ENCODE measurements at regions not wholly inside any gene's neighbourhood (a gene's known extent, or its start where the extent isn't known, plus 50 kb on each side); places are given as distances from the start of the nearest gene placed in this dataset.

- no peaks in the 10 kb centered on the region for H3K4me1 ChIP-seq (ENCODE audit: insufficient read depth, low read length)
- Mint-ChIP-seq H3K4me1 (no peaks in the 10 kb centered on the region), H3K27ac (no peak overlapping the region), H3K36me3 (no peaks in the 10 kb centered on the region), H3K9me3 (peaks cover 0 to 3% (median 2%) of the 10 kb centered on the region in 5 donors), H3K27me3 (no peaks in the 10 kb centered on the region), H3K4me3 (no peak overlapping the region)
- no peaks in the 10 kb centered on the region for H3K36me3 ChIP-seq (ENCODE audit: insufficient read depth, low read length)
- H3K27me3 ChIP-seq (ENCODE audit: insufficient read depth, low read length, poor library complexity, severe bottlenecking), result no peaks in the 10 kb centered on the region
- H3K27ac ChIP-seq (ENCODE audit: low read depth, low read length), result no peak overlapping the region
- DNase-seq, result no peak
- H3K4me3 ChIP-seq (ENCODE audit: low read length), result no peak overlapping the region
- ChIA-PET POLR2A (no interaction called here), CTCF (no interaction called here)
- H3K9me3 ChIP-seq (ENCODE audit: low read length), result no peaks in the 10 kb centered on the region
Observed at GRCh38 chr9:80378669-80379293, 807.0 kb downstream of the TLE4 start.

- Mint-ChIP-seq H3K27ac (no peak overlapping the region), H3K4me1 (no peaks in the 10 kb centered on the region), H3K36me3 (no peaks in the 10 kb centered on the region), H3K4me3 (no peak overlapping the region), H3K9me3 (peaks cover 0 to 9% (median 2%) of the 10 kb centered on the region in 5 donors), H3K27me3 (no peaks in the 10 kb centered on the region)
- no peaks in the 10 kb centered on the region for H3K27me3 ChIP-seq (ENCODE audit: insufficient read depth, low read length, poor library complexity, severe bottlenecking)
- no peak for DNase-seq
- no peaks in the 10 kb centered on the region for H3K36me3 ChIP-seq (ENCODE audit: insufficient read depth, low read length)
- no peak overlapping the region for H3K4me3 ChIP-seq (ENCODE audit: low read length)
- ChIA-PET POLR2A (no interaction called here), CTCF (no interaction called here)
- H3K4me1 ChIP-seq (ENCODE audit: insufficient read depth, low read length), result no peaks in the 10 kb centered on the region
- H3K9me3 ChIP-seq (ENCODE audit: low read length), result no peaks in the 10 kb centered on the region
- H3K27ac ChIP-seq (ENCODE audit: low read depth, low read length), result no peak overlapping the region
Observed at GRCh38 chr9:80376180-80376579, 804.4 kb downstream of the TLE4 start.

DNA sequence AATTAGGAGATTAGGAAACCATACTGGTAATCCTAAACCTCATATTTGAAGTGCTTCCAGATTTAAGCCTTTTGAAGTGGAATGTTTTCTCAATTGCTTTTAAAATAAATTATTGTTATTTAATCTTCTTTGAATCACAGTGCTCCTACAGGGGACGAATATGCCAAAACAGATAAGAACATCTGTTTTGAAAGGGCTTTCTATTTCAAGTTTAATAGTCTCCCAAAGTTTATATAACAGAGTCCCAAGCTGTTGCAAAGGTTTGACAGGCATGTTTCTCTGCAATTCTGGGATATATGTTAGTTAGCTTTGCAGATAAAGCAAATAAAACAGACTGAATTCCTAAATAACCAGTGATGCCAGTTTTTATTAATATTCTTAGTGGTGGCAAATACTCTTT is 803.7 kb downstream of the TLE4 start:
- no peaks in the 10 kb centered on the region for H3K4me1 Mint-ChIP-seq

DNA sequence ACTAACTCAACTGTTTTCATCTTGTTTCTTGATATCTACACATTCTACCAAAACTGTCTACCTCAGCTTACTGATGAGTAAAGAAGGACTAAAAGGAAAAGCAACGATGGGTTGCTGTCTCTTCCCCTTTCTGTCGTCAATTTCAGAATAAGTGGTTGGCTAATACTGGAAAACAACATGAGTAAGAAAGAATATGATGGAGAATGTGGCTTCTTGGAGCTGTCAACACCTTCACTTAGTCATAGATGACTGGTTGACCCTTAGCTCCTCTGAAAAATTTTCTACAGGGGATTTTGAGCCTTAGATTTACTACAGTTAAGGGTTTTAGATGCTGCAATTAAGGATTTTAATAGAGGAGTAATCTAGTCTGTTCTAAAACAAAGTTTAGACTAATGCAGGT is 797.9 kb downstream of the TLE4 start:
- H3K9me3 Mint-ChIP-seq, result peaks cover 0 to 9% (median 3%) of the 10 kb centered on the region in 5 donors
- CTCF ChIA-PET, result no interaction called here
- H3K4me1 Mint-ChIP-seq, result no peaks in the 10 kb centered on the region
- no peak overlapping the region for H3K27ac ChIP-seq (ENCODE audit: low read depth, low read length)
- no peaks in the 10 kb centered on the region for H3K36me3 Mint-ChIP-seq
- H3K36me3 ChIP-seq (ENCODE audit: insufficient read depth, low read length), result no peaks in the 10 kb centered on the region
- H3K9me3 ChIP-seq (ENCODE audit: low read length), result no peaks in the 10 kb centered on the region
- no peaks in the 10 kb centered on the region for H3K27me3 Mint-ChIP-seq
- no peaks in the 10 kb centered on the region for H3K27me3 ChIP-seq (ENCODE audit: insufficient read depth, low read length, poor library complexity, severe bottlenecking)
- H3K4me3 ChIP-seq (ENCODE audit: low read length), result no peak overlapping the region
- H3K27ac Mint-ChIP-seq, result no peak overlapping the region
- DNase-seq, result no peak
- POLR2A ChIA-PET, result no interaction called here
- no peak overlapping the region for H3K4me3 Mint-ChIP-seq
- H3K4me1 ChIP-seq (ENCODE audit: insufficient read depth, low read length), result no peaks in the 10 kb centered on the region

More for the DNA sequence above, 803.7 kb downstream of the TLE4 start:
- ChIA-PET CTCF (no interaction called here), POLR2A (no interaction called here)
- Mint-ChIP-seq H3K9me3 (peaks cover 0 to 9% (median 2%) of the 10 kb centered on the region in 5 donors), H3K27ac (no peak overlapping the region), H3K27me3 (no peaks in the 10 kb centered on the region), H3K36me3 (no peaks in the 10 kb centered on the region), H3K4me3 (no peak overlapping the region)
- H3K9me3 ChIP-seq (ENCODE audit: low read length), result no peaks in the 10 kb centered on the region
- H3K36me3 ChIP-seq (ENCODE audit: insufficient read depth, low read length), result no peaks in the 10 kb centered on the region
- H3K4me1 ChIP-seq (ENCODE audit: insufficient read depth, low read length), result no peaks in the 10 kb centered on the region
- H3K27me3 ChIP-seq (ENCODE audit: insufficient read depth, low read length, poor library complexity, severe bottlenecking), result no peaks in the 10 kb centered on the region
- DNase-seq, result no peak
- no peak overlapping the region for H3K4me3 ChIP-seq (ENCODE audit: low read length)
- no peak overlapping the region for H3K27ac ChIP-seq (ENCODE audit: low read depth, low read length)

- Histone ChIP-seq H3K27me3 (ENCODE audit: insufficient read depth, low read length, poor library complexity, severe bottlenecking) (no peaks in the 10 kb centered on the region), H3K9me3 (ENCODE audit: low read length) (no peaks in the 10 kb centered on the region), H3K4me1 (ENCODE audit: insufficient read depth, low read length) (no peaks in the 10 kb centered on the region), H3K27ac (ENCODE audit: low read depth, low read length) (no peak overlapping the region), H3K4me3 (ENCODE audit: low read length) (no peak overlapping the region), H3K36me3 (ENCODE audit: insufficient read depth, low read length) (no peaks in the 10 kb centered on the region)
- H3K27ac Mint-ChIP-seq, result no peak overlapping the region
- H3K4me3 Mint-ChIP-seq, result no peak overlapping the region
- ChIA-PET CTCF (no interaction called here), POLR2A (no interaction called here)
- H3K27me3 Mint-ChIP-seq, result no peaks in the 10 kb centered on the region
- H3K36me3 Mint-ChIP-seq, result no peaks in the 10 kb centered on the region
- no peak for DNase-seq
- H3K9me3 Mint-ChIP-seq, result peaks cover 0 to 12% (median 3%) of the 10 kb centered on the region in 5 donors
- no peaks in the 10 kb centered on the region for H3K4me1 Mint-ChIP-seq
Observed at GRCh38 chr9:80366626-80367025, 794.9 kb downstream of the TLE4 start.

GRCh38 chr9:80359941-80360881 is 788.4 kb downstream of the TLE4 start:
- H3K4me1 ChIP-seq (ENCODE audit: insufficient read depth, low read length), result no peaks in the 10 kb centered on the region
- Mint-ChIP-seq H3K9me3 (peaks cover 2 to 16% (median 6%) of the 10 kb centered on the region in 5 donors), H3K27ac (no peak overlapping the region), H3K4me1 (no peaks in the 10 kb centered on the region), H3K27me3 (no peaks in the 10 kb centered on the region), H3K36me3 (no peaks in the 10 kb centered on the region), H3K4me3 (no peak overlapping the region)
- no peak for DNase-seq
- ChIA-PET POLR2A (no interaction called here), CTCF (no interaction called here)
- H3K4me3 ChIP-seq (ENCODE audit: low read length), result no peak overlapping the region
- H3K9me3 ChIP-seq (ENCODE audit: low read length), result no peaks in the 10 kb centered on the region
- H3K27me3 ChIP-seq (ENCODE audit: insufficient read depth, low read length, poor library complexity, severe bottlenecking), result no peaks in the 10 kb centered on the region
- no peak overlapping the region for H3K27ac ChIP-seq (ENCODE audit: low read depth, low read length)
- no peaks in the 10 kb centered on the region for H3K36me3 ChIP-seq (ENCODE audit: insufficient read depth, low read length)

GRCh38 chr9:80359291-80359690 is 787.5 kb downstream of the TLE4 start:
- H3K9me3 Mint-ChIP-seq, result peaks cover 2 to 16% (median 9%) of the 10 kb centered on the region in 5 donors
- H3K27me3 Mint-ChIP-seq, result no peaks in the 10 kb centered on the region
- H3K9me3 ChIP-seq (ENCODE audit: low read length), result no peaks in the 10 kb centered on the region
- POLR2A ChIA-PET, result no interaction called here
- no peak for DNase-seq
- no peaks in the 10 kb centered on the region for H3K4me1 Mint-ChIP-seq
- no peak overlapping the region for H3K4me3 ChIP-seq (ENCODE audit: low read length)
- H3K36me3 Mint-ChIP-seq, result no peaks in the 10 kb centered on the region
- no peak overlapping the region for H3K27ac ChIP-seq (ENCODE audit: low read depth, low read length)
- H3K36me3 ChIP-seq (ENCODE audit: insufficient read depth, low read length), result no peaks in the 10 kb centered on the region
- no peak overlapping the region for H3K27ac Mint-ChIP-seq
- H3K4me3 Mint-ChIP-seq, result no peak overlapping the region
- H3K4me1 ChIP-seq (ENCODE audit: insufficient read depth, low read length), result no peaks in the 10 kb centered on the region
- CTCF ChIA-PET, result no interaction called here
- no peaks in the 10 kb centered on the region for H3K27me3 ChIP-seq (ENCODE audit: insufficient read depth, low read length, poor library complexity, severe bottlenecking)

GRCh38 chr9:80352967-80353366 is 781.2 kb downstream of the TLE4 start:
- Histone ChIP-seq H3K9me3 (ENCODE audit: low read length) (no peaks in the 10 kb centered on the region), H3K27me3 (ENCODE audit: insufficient read depth, low read length, poor library complexity, severe bottlenecking) (no peaks in the 10 kb centered on the region), H3K36me3 (ENCODE audit: insufficient read depth, low read length) (no peaks in the 10 kb centered on the region), H3K27ac (ENCODE audit: low read depth, low read length) (no peak overlapping the region), H3K4me3 (ENCODE audit: low read length) (no peak overlapping the region), H3K4me1 (ENCODE audit: insufficient read depth, low read length) (no peaks in the 10 kb centered on the region)
- ChIA-PET POLR2A (no interaction called here), CTCF (no interaction called here)
- Mint-ChIP-seq H3K4me1 (no peaks in the 10 kb centered on the region), H3K9me3 (peaks cover 0 to 7% (median 3%) of the 10 kb centered on the region in 5 donors), H3K36me3 (no peaks in the 10 kb centered on the region), H3K27me3 (no peaks in the 10 kb centered on the region), H3K4me3 (no peak overlapping the region), H3K27ac (no peak overlapping the region)
- no peak for DNase-seq
